ENCODE measurements at regions not wholly inside any gene's neighbourhood (a gene's known extent, or its start where the extent isn't known, plus 50 kb on each side); places are given as distances from the start of the nearest gene placed in this dataset.

DNA sequence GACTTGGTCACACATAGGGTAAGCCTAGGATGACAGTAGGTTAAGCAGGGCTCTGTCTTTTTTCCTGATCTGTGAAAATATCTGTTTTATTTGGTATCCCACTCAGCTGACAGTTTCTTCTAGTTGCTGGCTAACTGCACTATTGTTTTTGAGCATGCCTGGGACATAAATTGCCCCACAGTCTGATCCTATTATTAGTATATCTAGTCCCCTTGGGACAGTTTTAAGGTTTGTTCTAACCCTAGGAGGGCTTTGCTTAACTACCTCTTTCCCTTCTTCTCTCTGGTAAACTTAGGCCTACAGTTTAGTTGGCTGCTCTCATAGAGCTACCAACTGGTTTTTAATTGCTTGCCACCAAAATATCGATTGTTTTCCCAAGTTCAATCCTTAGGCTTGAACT, 446.6 kb downstream of the ARHGEF28 start (continued):
- TF ChIP-seq, protein P1, sequence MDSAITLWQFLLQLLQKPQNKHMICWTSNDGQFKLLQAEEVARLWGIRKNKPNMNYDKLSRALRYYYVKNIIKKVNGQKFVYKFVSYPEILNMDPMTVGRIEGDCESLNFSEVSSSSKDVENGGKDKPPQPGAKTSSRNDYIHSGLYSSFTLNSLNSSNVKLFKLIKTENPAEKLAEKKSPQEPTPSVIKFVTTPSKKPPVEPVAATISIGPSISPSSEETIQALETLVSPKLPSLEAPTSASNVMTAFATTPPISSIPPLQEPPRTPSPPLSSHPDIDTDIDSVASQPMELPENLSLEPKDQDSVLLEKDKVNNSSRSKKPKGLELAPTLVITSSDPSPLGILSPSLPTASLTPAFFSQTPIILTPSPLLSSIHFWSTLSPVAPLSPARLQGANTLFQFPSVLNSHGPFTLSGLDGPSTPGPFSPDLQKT (IDR thresholded peaks at IDR 0.05; ENCODE audit: borderline replicate concordance, low read depth, low read length): no peak
- TF ChIP-seq ZFP69B (tag by site-specific recombination; IDR thresholded peaks at IDR 0.05): no peak

DNA sequence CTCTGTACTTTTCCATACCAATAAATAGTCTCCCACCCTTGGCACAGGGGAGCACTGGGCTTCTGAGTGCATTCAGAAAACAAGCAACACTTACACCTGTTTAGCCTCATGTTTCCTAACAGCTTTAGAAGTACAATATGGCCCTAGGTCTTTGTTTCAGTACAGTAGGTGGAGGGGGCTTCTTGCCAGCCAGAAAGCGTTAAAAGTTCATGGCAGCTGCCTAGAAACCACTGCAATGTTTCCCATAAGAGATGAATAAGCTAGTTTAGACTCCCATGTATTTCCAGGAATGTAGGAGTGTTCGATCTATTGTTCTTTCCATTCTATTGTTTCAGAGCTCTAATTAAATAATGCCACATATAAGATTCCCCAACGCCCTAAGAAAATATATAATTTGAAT, 444.8 kb downstream of the ARHGEF28 start:
- H3K36me3 ChIP-seq (ENCODE audit: control insufficient read depth in 2 of 2, insufficient read depth in 1 of 2, low read length in 2 of 2): no peaks in the 10 kb centered on the region
- H3K4me1 ChIP-seq (ENCODE audit: control insufficient read depth, insufficient read depth, low read length): peaks cover 51% of the 10 kb centered on the region
- no peak overlapping the region for H3K27ac ChIP-seq (ENCODE audit: extremely low read depth, low read depth, low read length)
- H3K4me3 ChIP-seq (ENCODE audit: low read depth, low read length): no peak overlapping the region
- CTCF ChIA-PET: no interaction called here
- TF ChIP-seq, protein P2, sequence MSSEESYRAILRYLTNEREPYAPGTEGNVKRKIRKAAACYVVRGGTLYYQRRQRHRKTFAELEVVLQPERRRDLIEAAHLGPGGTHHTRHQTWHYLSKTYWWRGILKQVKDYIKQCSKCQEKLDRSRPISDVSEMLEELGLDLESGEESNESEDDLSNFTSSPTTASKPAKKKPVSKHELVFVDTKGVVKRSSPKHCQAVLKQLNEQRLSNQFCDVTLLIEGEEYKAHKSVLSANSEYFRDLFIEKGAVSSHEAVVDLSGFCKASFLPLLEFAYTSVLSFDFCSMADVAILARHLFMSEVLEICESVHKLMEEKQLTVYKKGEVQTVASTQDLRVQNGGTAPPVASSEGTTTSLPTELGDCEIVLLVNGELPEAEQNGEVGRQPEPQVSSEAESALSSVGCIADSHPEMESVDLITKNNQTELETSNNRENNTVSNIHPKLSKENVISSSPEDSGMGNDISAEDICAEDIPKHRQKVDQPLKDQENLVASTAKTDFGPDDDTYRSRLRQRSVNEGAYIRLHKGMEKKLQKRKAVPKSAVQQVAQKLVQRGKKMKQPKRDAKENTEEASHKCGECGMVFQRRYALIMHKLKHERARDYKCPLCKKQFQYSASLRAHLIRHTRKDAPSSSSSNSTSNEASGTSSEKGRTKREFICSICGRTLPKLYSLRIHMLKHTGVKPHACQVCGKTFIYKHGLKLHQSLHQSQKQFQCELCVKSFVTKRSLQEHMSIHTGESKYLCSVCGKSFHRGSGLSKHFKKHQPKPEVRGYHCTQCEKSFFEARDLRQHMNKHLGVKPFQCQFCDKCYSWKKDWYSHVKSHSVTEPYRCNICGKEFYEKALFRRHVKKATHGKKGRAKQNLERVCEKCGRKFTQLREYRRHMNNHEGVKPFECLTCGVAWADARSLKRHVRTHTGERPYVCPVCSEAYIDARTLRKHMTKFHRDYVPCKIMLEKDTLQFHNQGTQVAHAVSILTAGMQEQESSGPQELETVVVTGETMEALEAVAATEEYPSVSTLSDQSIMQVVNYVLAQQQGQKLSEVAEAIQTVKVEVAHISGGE (tag by site-specific recombination; conservative IDR thresholded peaks at IDR 0.05; ENCODE audit: low read depth): no peak
- no peak for TF ChIP-seq ZNF768 (tag by site-specific recombination; IDR thresholded peaks at IDR 0.05)
- no peak for TF ChIP-seq ZNF629 (tag by site-specific recombination; IDR thresholded peaks at IDR 0.05)
- TF ChIP-seq, protein P3, sequence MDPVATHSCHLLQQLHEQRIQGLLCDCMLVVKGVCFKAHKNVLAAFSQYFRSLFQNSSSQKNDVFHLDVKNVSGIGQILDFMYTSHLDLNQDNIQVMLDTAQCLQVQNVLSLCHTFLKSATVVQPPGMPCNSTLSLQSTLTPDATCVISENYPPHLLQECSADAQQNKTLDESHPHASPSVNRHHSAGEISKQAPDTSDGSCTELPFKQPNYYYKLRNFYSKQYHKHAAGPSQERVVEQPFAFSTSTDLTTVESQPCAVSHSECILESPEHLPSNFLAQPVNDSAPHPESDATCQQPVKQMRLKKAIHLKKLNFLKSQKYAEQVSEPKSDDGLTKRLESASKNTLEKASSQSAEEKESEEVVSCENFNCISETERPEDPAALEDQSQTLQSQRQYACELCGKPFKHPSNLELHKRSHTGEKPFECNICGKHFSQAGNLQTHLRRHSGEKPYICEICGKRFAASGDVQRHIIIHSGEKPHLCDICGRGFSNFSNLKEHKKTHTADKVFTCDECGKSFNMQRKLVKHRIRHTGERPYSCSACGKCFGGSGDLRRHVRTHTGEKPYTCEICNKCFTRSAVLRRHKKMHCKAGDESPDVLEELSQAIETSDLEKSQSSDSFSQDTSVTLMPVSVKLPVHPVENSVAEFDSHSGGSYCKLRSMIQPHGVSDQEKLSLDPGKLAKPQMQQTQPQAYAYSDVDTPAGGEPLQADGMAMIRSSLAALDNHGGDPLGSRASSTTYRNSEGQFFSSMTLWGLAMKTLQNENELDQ (tag by site-specific recombination; IDR thresholded peaks at IDR 0.05; ENCODE audit: low read depth): no peak
- TF ChIP-seq SP2 (tag by site-specific recombination; IDR thresholded peaks at IDR 0.05): no peak
- TF ChIP-seq ZNF837 (tag by site-specific recombination; IDR thresholded peaks at IDR 0.05): no peak
- no peak for TF ChIP-seq ZNF670 (tag by site-specific recombination; IDR thresholded peaks at IDR 0.05; ENCODE audit: low read depth)
- TF ChIP-seq, protein P4, sequence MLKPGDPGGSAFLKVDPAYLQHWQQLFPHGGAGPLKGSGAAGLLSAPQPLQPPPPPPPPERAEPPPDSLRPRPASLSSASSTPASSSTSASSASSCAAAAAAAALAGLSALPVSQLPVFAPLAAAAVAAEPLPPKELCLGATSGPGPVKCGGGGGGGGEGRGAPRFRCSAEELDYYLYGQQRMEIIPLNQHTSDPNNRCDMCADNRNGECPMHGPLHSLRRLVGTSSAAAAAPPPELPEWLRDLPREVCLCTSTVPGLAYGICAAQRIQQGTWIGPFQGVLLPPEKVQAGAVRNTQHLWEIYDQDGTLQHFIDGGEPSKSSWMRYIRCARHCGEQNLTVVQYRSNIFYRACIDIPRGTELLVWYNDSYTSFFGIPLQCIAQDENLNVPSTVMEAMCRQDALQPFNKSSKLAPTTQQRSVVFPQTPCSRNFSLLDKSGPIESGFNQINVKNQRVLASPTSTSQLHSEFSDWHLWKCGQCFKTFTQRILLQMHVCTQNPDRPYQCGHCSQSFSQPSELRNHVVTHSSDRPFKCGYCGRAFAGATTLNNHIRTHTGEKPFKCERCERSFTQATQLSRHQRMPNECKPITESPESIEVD (tag by site-specific recombination; IDR thresholded peaks at IDR 0.05): no peak
- TF ChIP-seq ZNF664 (tag by site-specific recombination; IDR thresholded peaks at IDR 0.05): no peak
- TF ChIP-seq ZBTB7A (tag by site-specific recombination; IDR thresholded peaks at IDR 0.05; ENCODE audit: low read depth): no peak
- POLR2A ChIA-PET: interaction anchor here (0.7 kb wide), 1 partner anchor 15 kb away, joined by 4 read pairs; no protein-coding TSS in a partner anchor
- H3K9me3 ChIP-seq (ENCODE audit: control insufficient read depth, insufficient read depth, low read depth, low read length): no peaks in the 10 kb centered on the region

DNA sequence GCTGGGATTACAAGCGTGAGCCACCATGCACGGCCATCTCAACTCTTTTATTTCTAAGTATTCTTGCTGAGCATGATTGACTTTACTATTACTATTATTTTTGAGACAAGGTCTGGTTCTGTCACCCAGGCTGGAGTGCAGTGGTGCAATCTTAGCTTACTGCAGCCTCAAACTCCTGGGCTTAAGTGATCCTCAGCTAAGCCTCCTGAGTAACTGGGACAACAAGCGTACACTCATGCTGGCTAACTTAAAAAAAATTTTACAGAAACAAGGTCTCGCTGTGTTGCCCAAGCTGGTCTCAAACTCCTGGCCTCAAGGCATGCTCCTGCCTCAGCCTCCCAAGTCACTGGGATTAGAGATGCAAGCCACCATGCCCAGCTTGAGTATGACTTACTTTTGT, 443.7 kb downstream of the ARHGEF28 start:
- ChIA-PET POLR2A (no interaction called here), CTCF (interaction anchor here (1.4 kb wide), 1 partner anchor 25 kb away, joined by 3 read pairs; no protein-coding TSS in a partner anchor)
- no peak overlapping the region for H3K4me3 ChIP-seq (ENCODE audit: low read depth, low read length)
- H3K9me3 ChIP-seq (ENCODE audit: control insufficient read depth, insufficient read depth, low read depth, low read length): no peaks in the 10 kb centered on the region
- H3K4me1 ChIP-seq (ENCODE audit: control insufficient read depth, insufficient read depth, low read length): peaks cover 41% of the 10 kb centered on the region
- H3K27ac ChIP-seq (ENCODE audit: extremely low read depth, low read depth, low read length): no peak overlapping the region
- no peaks in the 10 kb centered on the region for H3K36me3 ChIP-seq (ENCODE audit: control insufficient read depth in 2 of 2, insufficient read depth in 1 of 2, low read length in 2 of 2)
- no peak for TF ChIP-seq GLI4 (tag by site-specific recombination; IDR thresholded peaks at IDR 0.05)
- TF ChIP-seq ZNF600 (tag by site-specific recombination; IDR thresholded peaks at IDR 0.05): no peak
- TF ChIP-seq ZNF747 (tag by site-specific recombination; IDR thresholded peaks at IDR 0.05): no peak
- no peak for TF ChIP-seq ZNF549 (tag by site-specific recombination; IDR thresholded peaks at IDR 0.05)
- TF ChIP-seq ZNF140 (tag by site-specific recombination; IDR thresholded peaks at IDR 0.05): no peak
- TF ChIP-seq, protein P1 (IDR thresholded peaks at IDR 0.05; ENCODE audit: borderline replicate concordance, low read depth, low read length): no peak
- no peak for TF ChIP-seq ZNF416 (tag by site-specific recombination; IDR thresholded peaks at IDR 0.05)
- no peak for TF ChIP-seq ZNF19 (tag by site-specific recombination; IDR thresholded peaks at IDR 0.05; ENCODE audit: low read depth)
- no peak for TF ChIP-seq ZBTB21 (tag by site-specific recombination; IDR thresholded peaks at IDR 0.05)
- no peak for TF ChIP-seq ZFP69B (tag by site-specific recombination; IDR thresholded peaks at IDR 0.05)
- TF ChIP-seq, protein P5, sequence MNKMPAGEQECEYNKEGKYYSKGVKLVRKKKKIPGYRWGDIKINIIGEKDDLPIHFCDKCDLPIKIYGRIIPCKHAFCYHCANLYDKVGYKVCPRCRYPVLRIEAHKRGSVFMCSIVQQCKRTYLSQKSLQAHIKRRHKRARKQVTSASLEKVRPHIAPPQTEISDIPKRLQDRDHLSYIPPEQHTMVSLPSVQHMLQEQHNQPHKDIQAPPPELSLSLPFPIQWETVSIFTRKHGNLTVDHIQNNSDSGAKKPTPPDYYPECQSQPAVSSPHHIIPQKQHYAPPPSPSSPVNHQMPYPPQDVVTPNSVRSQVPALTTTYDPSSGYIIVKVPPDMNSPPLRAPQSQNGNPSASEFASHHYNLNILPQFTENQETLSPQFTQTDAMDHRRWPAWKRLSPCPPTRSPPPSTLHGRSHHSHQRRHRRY (tag by site-specific recombination; IDR thresholded peaks at IDR 0.05): no peak
- no peak for TF ChIP-seq ZNF658 (tag by site-specific recombination; IDR thresholded peaks at IDR 0.05)
- TF ChIP-seq ZBTB1 (tag by site-specific recombination; IDR thresholded peaks at IDR 0.05): no peak
- no peak for TF ChIP-seq ZNF112 (tag by site-specific recombination; IDR thresholded peaks at IDR 0.05)

Measured in HEK293 (cell line).